ENCODE measurements at regions not wholly inside any gene's neighbourhood (a gene's known extent, or its start where the extent isn't known, plus 50 kb on each side); places are given as distances from the start of the nearest gene placed in this dataset.

DNA sequence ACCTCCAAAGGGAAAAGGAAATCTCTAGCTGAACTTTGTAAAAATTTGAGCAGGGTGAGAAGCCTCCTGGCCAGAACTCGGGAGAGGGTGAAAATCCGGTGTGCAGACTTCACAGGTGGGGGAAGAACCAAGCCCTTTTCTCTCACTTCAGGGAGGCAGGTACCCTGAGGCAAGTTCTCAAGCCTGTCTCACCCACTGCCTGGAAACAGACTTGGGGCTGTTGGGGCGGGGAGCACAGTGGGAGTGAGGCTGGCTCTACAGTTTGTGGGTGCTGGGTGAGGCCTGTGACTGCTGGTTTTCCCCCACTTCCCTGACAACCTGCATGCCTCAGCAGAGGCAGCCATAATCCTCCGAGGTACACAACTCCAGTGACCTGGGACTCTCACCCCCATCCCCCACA lies 187.1 kb downstream of the KIF4B start:
- no peaks in the 10 kb centered on the region for H4K20me1 ChIP-seq (ENCODE audit: insufficient read depth, low read length)

DNA sequence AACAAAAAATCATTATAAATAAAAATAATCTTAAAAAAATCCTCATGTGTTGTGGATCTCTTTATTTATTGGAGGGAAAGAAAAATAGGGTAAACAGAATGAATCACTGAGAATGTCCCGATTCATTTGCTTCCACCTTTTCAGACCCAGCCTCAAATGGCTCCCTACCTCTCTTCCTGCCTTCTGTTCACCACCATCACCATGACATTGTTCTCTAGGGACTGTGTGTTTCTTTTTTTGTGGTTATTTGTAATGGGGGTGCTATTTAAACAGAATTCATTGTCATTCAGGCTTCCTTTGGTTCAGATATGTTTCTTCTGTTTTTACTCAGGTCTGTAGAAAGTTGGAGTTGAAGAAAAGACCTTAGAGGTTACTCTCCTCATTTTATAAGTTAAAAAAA lies 198.2 kb downstream of the KIF4B start:
- Histone ChIP-seq H3K36me3 (ENCODE audit: insufficient read depth, low read length) (no peaks in the 10 kb centered on the region), H3K4me3 (ENCODE audit: low read depth, low read length, poor library complexity, severe bottlenecking) (no peak overlapping the region), H3K79me2 (ENCODE audit: insufficient read depth, low read depth, low read length) (no peaks in the 10 kb centered on the region), H3K9me2 (ENCODE audit: insufficient read depth, low read length) (no peaks in the 10 kb centered on the region), H2AFZ (ENCODE audit: low read length) (no peak overlapping the region), H3K27ac (ENCODE audit: low read depth, low read length, poor library complexity, severe bottlenecking) (no peak overlapping the region), H3K9me3 (ENCODE audit: low read length) (no peaks in the 10 kb centered on the region), H4K20me1 (ENCODE audit: insufficient read depth, low read length) (no peaks in the 10 kb centered on the region), H3K4me2 (ENCODE audit: low read length) (no peak overlapping the region), H3K4me1 (ENCODE audit: insufficient read depth, low read length, poor library complexity, severe bottlenecking) (no peaks in the 10 kb centered on the region)
- POLR2A ChIA-PET, result no interaction called here
- intact Hi-C loops (cut with micrococcal nuclease; ENCODE audit: unreplicated experiment), result no loop called here
- DNase-seq (ENCODE audit: low spot score), result no peak
- CTCF ChIA-PET (ENCODE audit: unreplicated experiment), result no interaction called here
- TF ChIP-seq EZH2phosphoT487 (IDR thresholded peaks at IDR 0.05; ENCODE audit: borderline replicate concordance, low read depth, low read length), result no peak
- TF ChIP-seq, protein P1, sequence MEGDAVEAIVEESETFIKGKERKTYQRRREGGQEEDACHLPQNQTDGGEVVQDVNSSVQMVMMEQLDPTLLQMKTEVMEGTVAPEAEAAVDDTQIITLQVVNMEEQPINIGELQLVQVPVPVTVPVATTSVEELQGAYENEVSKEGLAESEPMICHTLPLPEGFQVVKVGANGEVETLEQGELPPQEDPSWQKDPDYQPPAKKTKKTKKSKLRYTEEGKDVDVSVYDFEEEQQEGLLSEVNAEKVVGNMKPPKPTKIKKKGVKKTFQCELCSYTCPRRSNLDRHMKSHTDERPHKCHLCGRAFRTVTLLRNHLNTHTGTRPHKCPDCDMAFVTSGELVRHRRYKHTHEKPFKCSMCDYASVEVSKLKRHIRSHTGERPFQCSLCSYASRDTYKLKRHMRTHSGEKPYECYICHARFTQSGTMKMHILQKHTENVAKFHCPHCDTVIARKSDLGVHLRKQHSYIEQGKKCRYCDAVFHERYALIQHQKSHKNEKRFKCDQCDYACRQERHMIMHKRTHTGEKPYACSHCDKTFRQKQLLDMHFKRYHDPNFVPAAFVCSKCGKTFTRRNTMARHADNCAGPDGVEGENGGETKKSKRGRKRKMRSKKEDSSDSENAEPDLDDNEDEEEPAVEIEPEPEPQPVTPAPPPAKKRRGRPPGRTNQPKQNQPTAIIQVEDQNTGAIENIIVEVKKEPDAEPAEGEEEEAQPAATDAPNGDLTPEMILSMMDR (conservative IDR thresholded peaks at IDR 0.05; ENCODE audit: low read length), result no peak
- BruUV-seq (replicated peaks), result no TSS peak

More for the DNA sequence above, 187.1 kb downstream of the KIF4B start:
- H3K9me2 ChIP-seq (ENCODE audit: insufficient read depth, low read length), result no peaks in the 10 kb centered on the region
- no peak overlapping the region for H3K4me3 ChIP-seq (ENCODE audit: low read depth, low read length, poor library complexity, severe bottlenecking)
- H3K4me2 ChIP-seq (ENCODE audit: low read length), result no peak overlapping the region
- no peaks in the 10 kb centered on the region for H3K4me1 ChIP-seq (ENCODE audit: insufficient read depth, low read length, poor library complexity, severe bottlenecking)
- intact Hi-C loops (cut with micrococcal nuclease; ENCODE audit: unreplicated experiment), result no loop called here
- CTCF ChIA-PET (ENCODE audit: unreplicated experiment), result no interaction called here
- no TSS peak for BruUV-seq (replicated peaks)
- POLR2A ChIA-PET, result no interaction called here
- no peak overlapping the region for H3K27ac ChIP-seq (ENCODE audit: low read depth, low read length, poor library complexity, severe bottlenecking)
- H3K9me3 ChIP-seq (ENCODE audit: low read length), result no peaks in the 10 kb centered on the region
- no peak overlapping the region for H2AFZ ChIP-seq (ENCODE audit: low read length)
- H3K36me3 ChIP-seq (ENCODE audit: insufficient read depth, low read length), result no peaks in the 10 kb centered on the region
- DNase-seq (ENCODE audit: low spot score), result no peak
- no peak for TF ChIP-seq EZH2phosphoT487 (IDR thresholded peaks at IDR 0.05; ENCODE audit: borderline replicate concordance, low read depth, low read length)
- TF ChIP-seq, protein P1 (conservative IDR thresholded peaks at IDR 0.05; ENCODE audit: low read length), result no peak
- no peaks in the 10 kb centered on the region for H3K79me2 ChIP-seq (ENCODE audit: insufficient read depth, low read depth, low read length)

DNA sequence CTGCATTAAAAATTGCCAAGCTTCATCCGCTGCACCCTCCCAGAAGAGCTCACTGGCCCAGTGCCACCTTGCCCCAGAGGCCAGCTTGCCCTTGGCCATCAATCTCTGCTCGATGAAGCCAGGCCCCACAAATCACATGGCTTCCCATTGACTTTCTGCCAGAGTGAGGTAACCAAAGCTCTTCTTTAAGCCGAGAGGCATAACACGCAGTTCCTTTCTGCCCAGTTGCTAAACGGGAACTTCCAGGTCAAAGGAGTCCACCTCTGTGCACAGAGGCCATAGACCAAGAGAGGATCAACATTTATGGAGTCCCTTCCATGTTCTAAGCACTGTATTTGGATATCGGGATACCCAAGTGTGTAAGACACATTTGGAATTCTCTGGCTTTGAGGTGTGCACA lies 208.8 kb downstream of the KIF4B start:
- Histone ChIP-seq H3K9me3 (ENCODE audit: low read length) (no peaks in the 10 kb centered on the region), H3K36me3 (ENCODE audit: insufficient read depth, low read length) (no peaks in the 10 kb centered on the region), H3K4me2 (ENCODE audit: low read length) (no peak overlapping the region), H2AFZ (ENCODE audit: low read length) (no peak overlapping the region), H3K9me2 (ENCODE audit: insufficient read depth, low read length) (no peaks in the 10 kb centered on the region), H3K4me1 (ENCODE audit: insufficient read depth, low read length, poor library complexity, severe bottlenecking) (no peaks in the 10 kb centered on the region), H3K79me2 (ENCODE audit: insufficient read depth, low read depth, low read length) (no peaks in the 10 kb centered on the region), H3K4me3 (ENCODE audit: low read depth, low read length, poor library complexity, severe bottlenecking) (no peak overlapping the region), H3K27ac (ENCODE audit: low read depth, low read length, poor library complexity, severe bottlenecking) (no peak overlapping the region), H4K20me1 (ENCODE audit: insufficient read depth, low read length) (no peaks in the 10 kb centered on the region)
- BruUV-seq (replicated peaks), result no TSS peak
- ChIA-PET POLR2A (no interaction called here), CTCF (ENCODE audit: unreplicated experiment) (no interaction called here)
- TF ChIP-seq, protein P1 (conservative IDR thresholded peaks at IDR 0.05; ENCODE audit: low read length), result no peak
- no peak for TF ChIP-seq EZH2phosphoT487 (IDR thresholded peaks at IDR 0.05; ENCODE audit: borderline replicate concordance, low read depth, low read length)
- no peak for DNase-seq (ENCODE audit: low spot score)
- intact Hi-C loops (cut with micrococcal nuclease; ENCODE audit: unreplicated experiment), result no loop called here
